WERI-Rb-1 (cell line): ENCODE measurements at regions not wholly inside any gene's neighbourhood (a gene's known extent, or its start where the extent isn't known, plus 50 kb on each side); places are given as distances from the start of the nearest gene placed in this dataset.

Experiments
- DNase-seq: peaks from one replicate; pipeline ENCODE4 v3.0.0-alpha.2; 2020
- H3K27ac ChIP-seq: fragments of 250-450 bp; sonication (Bioruptor Pico); 2 replicates; pipeline ENCODE4 v1.5.1; 2020; ENCODE audit warnings: mild to moderate bottlenecking, moderate library complexity
- H3K27me3 ChIP-seq: fragments of 250-450 bp; sonication (Bioruptor Pico); 2 replicates; pipeline ENCODE4 v1.5.1; 2021; ENCODE audit warnings: mild to moderate bottlenecking, low read depth, moderate library complexity; ENCODE audit not compliant: insufficient read depth, severe bottlenecking
- H3K36me3 ChIP-seq: fragments of 250-450 bp; sonication (Bioruptor Pico); 2 replicates; pipeline ENCODE4 v1.5.1; 2020; ENCODE audit warnings: mild to moderate bottlenecking, moderate library complexity
- H3K4me3 ChIP-seq: 2 replicates; pipeline ENCODE4 v1.5.1; 2011; ENCODE audit warnings: low read depth, mild to moderate bottlenecking, control low read depth, low read length
- H3K9me3 ChIP-seq: fragments of 250-450 bp; sonication (Bioruptor Pico); 2 replicates; pipeline ENCODE4 v1.5.1; 2021; ENCODE audit warnings: mild to moderate bottlenecking, moderate library complexity; ENCODE audit not compliant: severe bottlenecking
- TF ChIP-seq, protein P1 (sequence below): IDR thresholded peaks from 2 replicates; pipeline ENCODE4 v1.5.1; 2011; ENCODE audit warnings: low read depth, mild to moderate bottlenecking, control low read depth, inconsistent platforms, low read length

DNA sequence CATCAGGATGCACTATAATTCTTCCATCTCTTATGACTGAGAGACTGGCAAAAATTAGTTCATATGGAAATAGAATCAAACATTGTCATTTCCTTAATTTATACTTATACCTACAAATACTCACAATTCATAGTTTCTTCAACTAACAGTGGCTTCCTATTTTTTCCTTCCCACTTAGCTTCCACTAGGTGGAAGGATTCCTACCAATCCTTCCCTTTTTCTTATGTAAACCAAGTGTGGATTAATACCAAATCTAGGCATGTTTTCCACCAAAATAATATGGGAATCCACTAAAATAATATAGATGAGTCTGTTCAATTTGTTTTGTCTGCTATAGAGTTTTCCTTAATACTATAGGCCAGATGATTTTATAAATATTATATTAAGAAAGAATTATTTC, 1537.1 kb downstream of the PLA2G4A start:
- H3K9me3 ChIP-seq = no peaks in the 10 kb centered on the region
- H3K27me3 ChIP-seq = no peaks in the 10 kb centered on the region
- TF ChIP-seq, protein P1, sequence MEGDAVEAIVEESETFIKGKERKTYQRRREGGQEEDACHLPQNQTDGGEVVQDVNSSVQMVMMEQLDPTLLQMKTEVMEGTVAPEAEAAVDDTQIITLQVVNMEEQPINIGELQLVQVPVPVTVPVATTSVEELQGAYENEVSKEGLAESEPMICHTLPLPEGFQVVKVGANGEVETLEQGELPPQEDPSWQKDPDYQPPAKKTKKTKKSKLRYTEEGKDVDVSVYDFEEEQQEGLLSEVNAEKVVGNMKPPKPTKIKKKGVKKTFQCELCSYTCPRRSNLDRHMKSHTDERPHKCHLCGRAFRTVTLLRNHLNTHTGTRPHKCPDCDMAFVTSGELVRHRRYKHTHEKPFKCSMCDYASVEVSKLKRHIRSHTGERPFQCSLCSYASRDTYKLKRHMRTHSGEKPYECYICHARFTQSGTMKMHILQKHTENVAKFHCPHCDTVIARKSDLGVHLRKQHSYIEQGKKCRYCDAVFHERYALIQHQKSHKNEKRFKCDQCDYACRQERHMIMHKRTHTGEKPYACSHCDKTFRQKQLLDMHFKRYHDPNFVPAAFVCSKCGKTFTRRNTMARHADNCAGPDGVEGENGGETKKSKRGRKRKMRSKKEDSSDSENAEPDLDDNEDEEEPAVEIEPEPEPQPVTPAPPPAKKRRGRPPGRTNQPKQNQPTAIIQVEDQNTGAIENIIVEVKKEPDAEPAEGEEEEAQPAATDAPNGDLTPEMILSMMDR = no peak
- H3K4me3 ChIP-seq = no peak overlapping the region
- no peak for DNase-seq
- no peaks in the 10 kb centered on the region for H3K36me3 ChIP-seq
- H3K27ac ChIP-seq = no peak overlapping the region

- Histone ChIP-seq H3K27ac (no peak overlapping the region), H3K36me3 (no peaks in the 10 kb centered on the region), H3K4me3 (no peak overlapping the region), H3K9me3 (no peaks in the 10 kb centered on the region), H3K27me3 (no peaks in the 10 kb centered on the region)
- DNase-seq = no peak
- TF ChIP-seq, protein P1 = no peak
Observed at GRCh38 chr1:188367661-188368060, 1538.9 kb downstream of the PLA2G4A start.

DNA sequence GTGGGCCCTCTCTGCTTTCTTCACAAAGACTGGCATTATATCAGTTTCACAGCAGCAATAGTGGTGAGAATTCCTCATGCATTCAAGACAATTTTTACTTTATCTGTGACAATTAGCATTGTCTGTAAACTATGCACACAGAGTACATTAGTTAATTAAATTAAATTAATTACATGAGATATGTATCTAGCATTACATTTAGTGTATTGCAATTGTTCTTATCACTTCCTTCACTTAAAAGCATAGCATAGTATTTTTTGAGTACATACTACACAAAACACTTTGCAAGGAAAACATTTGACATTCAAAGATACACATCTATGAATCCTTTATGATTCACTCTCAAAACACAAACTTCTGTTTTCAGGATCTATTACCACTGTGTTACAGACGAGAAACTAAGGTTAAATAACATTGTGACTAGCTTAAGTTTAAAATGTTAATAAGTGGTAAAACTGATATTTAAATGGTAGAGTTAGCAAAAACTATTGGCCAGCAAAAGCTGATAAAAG, 1542.6 kb downstream of the PLA2G4A start:
- Histone ChIP-seq H3K9me3 (no peaks in the 10 kb centered on the region), H3K27ac (no peak overlapping the region), H3K36me3 (no peaks in the 10 kb centered on the region), H3K27me3 (no peaks in the 10 kb centered on the region), H3K4me3 (no peak overlapping the region)
- TF ChIP-seq, protein P1 = no peak
- no peak for DNase-seq

DNA sequence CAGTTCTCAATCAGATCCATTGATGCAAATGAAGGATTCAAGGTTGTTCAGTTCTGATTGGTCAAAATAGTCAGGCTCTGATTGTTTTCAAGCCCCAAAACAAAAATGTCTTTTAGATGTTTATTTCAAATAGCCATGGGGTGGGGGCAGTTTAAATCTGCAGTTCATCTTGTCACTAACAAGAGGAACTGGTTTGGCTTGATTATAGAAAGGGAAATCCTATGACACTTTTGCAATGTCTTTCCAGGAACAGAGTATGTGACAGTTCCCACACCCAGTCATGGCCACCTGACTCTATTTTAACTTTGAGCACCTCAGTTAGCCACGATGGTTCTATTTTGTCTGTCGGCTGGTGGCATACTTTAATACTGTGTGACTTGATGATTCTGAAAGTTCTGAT, 1544.1 kb downstream of the PLA2G4A start:
- Histone ChIP-seq H3K4me3 (no peak overlapping the region), H3K27me3 (no peaks in the 10 kb centered on the region), H3K36me3 (no peaks in the 10 kb centered on the region), H3K9me3 (no peaks in the 10 kb centered on the region), H3K27ac (no peak overlapping the region)
- TF ChIP-seq, protein P1 = no peak
- DNase-seq = no peak

- TF ChIP-seq, protein P1 = no peak
- no peaks in the 10 kb centered on the region for H3K27me3 ChIP-seq
- no peak overlapping the region for H3K4me3 ChIP-seq
Observed at GRCh38 chr1:188382851-188383250, 1554.1 kb downstream of the PLA2G4A start.

DNA sequence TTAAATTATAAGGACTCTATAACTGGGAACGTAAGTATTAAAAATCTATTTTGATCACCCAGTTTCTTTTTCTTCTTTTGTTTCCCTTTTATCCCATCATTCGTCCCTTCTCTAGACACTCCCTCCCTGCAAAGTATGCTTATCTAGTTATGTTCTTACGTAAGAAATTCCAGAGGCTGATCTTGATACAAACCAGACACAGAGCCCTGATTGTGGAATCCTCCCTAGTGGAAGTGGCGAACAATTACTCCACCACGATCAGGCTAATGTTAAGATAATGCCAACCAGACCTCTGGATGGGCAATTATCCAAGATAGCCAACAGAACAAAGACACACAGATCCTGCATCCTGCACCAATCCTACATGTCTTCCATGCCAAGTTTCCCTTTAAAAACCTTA, 1557.4 kb downstream of the PLA2G4A start:
- no peak overlapping the region for H3K4me3 ChIP-seq
- TF ChIP-seq, protein P1 = no peak
- H3K27me3 ChIP-seq = no peaks in the 10 kb centered on the region
- DNase-seq = no peak
- no peaks in the 10 kb centered on the region for H3K36me3 ChIP-seq
- no peak overlapping the region for H3K27ac ChIP-seq
- no peaks in the 10 kb centered on the region for H3K9me3 ChIP-seq

More at GRCh38 chr1:188382851-188383250, 1554.1 kb downstream of the PLA2G4A start:
- H3K9me3 ChIP-seq = no peaks in the 10 kb centered on the region
- no peak for DNase-seq
- H3K27ac ChIP-seq = no peak overlapping the region
- no peaks in the 10 kb centered on the region for H3K36me3 ChIP-seq
